SH-SY5Y (cell line): ENCODE measurements at regions not wholly inside any gene's neighbourhood (a gene's known extent, or its start where the extent isn't known, plus 50 kb on each side); places are given as distances from the start of the nearest gene placed in this dataset.

Experiments used
- GATA2 ChIP-seq: IDR thresholded peaks from 2 replicates; pipeline ENCODE4 v1.6.1; 2011; ENCODE audit warnings: mild to moderate bottlenecking, low read depth, low read length
- GATA3 ChIP-seq: IDR thresholded peaks from 2 replicates; pipeline ENCODE4 v1.6.1; 2011; ENCODE audit warnings: low read depth, mild to moderate bottlenecking, low read length, moderate library complexity

GRCh38 chr2:62352031-62352430 is 154.0 kb downstream of the TMEM17 start:
- TF ChIP-seq GATA2: no peak
- no peak for TF ChIP-seq GATA3
